ENCODE measurements at regions not wholly inside any gene's neighbourhood (a gene's known extent, or its start where the extent isn't known, plus 50 kb on each side); places are given as distances from the start of the nearest gene placed in this dataset.

GRCh38 chr3:127518456-127519081 is 72.0 kb downstream of the TPRA1 start:
- TF ChIP-seq POLR2A (IDR thresholded peaks at IDR 0.05) (no peak), CTCF (IDR thresholded peaks at IDR 0.05) (no peak)

Data from sigmoid colon (tissue), 3 donors.